HG02588 (cell line): ENCODE measurements at regions not wholly inside any gene's neighbourhood (a gene's known extent, or its start where the extent isn't known, plus 50 kb on each side); places are given as distances from the start of the nearest gene placed in this dataset.

Experiments used
- ATAC-seq: cut with Tn5 transposase; IDR thresholded peaks from one replicate; pipeline ENCODE4 v1.9.1; 2021; ENCODE audit warnings: mild to moderate bottlenecking, moderate library complexity; ENCODE audit not compliant: unreplicated experiment

DNA sequence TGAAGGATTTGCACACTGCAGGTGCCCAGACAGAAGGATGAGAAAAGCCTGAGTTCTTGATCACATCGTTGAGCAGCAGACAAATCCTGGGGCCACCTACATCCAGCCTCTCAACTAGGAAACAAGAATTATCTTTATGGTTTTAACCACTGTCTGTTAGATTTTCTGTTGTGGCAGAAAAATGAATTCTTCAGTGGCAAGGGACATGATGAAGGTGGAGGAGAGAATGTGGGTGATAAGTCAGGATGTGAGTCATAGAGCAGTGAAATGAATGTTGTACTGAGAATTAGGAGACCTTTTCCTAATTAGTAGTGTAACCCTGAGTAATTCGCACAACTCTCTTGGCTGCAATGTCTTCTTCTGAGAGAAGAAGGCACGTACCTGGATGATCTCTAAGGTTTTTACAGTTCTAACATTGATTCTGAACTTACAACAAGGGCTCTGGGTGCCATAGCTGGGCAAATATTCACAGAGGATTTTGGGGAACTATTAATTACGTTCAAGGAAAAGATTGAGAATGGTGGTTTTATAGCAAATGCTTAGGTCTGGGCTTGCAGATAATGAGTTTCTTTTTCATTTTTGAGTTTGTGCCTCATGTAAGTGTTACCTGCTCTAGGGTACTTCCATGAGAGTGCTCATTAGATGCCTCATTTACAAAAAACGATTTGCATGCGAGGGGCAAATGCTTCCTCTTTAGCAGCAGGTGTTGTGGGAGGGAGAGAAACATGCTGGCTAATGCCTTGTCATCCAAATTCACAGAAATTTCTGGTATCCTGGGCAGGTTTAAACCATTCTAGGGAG, 111.0 kb upstream of the KL start:
- peak; percentile 66 for ATAC-seq

DNA sequence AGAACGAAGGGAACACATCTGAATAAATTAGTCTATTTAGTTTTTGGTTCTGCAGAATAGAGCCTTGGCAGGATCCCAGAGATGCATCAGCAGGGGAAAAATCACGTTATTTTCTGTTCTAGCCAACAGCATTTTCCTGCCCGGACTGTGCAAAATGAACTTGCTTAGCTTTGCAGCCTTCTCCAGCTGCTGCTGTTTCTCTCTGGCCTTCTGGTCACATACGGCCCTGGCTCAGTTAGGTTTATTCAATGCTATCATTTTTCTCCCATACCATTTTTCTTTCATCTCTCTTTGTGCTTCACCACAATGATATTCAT, 110.4 kb upstream of the KL start:
- ATAC-seq: no peak

DNA sequence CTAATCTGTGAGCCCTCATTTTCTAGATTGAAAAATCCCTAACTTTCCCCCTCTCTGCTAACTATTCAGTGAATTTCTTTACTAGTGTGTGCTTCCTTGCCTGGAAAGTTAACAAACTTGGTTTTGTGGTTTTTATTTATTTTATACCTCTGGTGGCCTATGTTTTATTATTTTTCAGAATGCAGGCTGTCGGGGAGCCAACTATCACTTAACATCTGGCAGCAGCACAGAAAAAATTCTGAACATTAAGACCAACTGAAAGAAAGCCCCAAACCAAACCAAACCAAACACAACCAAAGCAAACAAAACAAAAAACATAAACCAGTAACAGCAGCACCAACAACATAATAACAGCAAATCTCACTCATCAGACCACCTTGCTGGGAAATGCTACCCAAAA, 109.0 kb upstream of the KL start:
- ATAC-seq: no peak

DNA sequence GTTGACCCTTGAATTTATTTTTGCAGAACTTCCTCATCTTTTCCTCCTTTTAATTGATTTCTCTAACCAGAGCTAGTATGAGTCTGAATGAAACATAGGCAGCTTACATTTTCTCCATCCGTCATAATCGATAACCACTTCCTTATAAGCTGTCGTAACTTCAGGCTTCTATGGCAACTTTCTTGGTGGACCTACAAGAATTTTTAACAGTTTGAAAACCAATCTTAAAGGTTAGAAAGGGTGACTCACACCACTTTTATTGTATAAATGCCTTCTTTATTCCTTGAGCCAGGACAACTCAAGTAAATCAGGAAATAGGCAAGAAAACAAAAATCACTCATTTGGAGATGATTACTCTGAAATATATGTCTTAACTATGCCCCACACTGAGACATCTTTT, 105.7 kb upstream of the KL start:
- no peak for ATAC-seq

DNA sequence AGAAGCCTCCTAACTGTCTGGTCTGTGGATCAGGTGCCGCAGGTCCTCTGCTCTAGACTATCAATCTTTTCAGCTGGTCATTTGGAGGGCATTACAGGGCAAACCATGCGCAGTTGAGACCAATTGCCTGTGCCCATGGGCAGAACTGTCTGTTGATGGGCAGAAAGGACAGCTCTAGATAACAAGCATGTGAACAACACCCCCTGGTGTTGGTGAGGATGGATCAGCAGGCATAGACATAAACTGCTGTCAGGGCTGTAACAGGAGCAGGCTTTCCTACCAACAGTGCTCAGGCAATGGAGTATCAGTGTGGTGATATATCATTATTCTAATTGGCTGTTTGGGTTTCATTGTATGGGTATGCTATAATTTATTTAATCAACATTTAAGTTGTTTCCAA, 104.7 kb upstream of the KL start:
- peak; percentile 59 for ATAC-seq

DNA sequence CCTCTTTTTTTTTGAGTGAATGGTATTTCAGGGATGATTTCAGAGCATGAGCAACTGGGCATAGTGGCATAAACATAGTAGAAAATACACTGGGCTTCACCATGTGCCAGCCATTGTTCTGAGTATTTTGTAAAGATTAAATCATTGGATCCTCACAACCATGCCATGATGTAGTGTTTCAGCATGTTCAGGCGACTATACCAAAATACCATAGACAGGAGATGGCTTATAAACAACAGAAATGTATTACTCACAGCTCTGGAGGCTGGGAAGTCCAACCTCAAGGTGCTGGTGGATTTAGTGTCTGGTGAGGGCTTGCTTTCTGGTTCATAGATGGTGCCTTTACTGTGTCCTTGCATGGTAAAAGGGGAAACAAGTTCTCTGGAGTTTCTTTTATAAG, 101.5 kb upstream of the KL start:
- no peak for ATAC-seq

DNA sequence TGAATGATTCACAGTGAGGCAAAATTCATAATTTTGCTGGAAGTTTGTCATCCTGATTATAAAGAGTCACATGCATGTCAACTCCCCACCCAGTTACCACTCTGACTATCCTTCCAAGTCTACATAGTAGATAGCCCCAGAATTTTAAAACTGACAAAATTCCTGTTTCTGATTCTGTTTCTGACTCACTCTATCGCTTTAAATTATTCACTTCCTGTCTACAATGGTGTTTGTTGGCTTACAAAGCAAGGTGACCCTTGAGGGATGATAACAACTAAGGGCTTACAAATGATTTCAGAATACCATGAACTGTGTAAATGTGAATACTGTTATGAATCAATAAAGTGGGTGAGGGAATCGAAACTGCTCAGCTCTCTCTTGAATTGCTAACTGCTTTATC, 98.7 kb upstream of the KL start:
- no peak for ATAC-seq

DNA sequence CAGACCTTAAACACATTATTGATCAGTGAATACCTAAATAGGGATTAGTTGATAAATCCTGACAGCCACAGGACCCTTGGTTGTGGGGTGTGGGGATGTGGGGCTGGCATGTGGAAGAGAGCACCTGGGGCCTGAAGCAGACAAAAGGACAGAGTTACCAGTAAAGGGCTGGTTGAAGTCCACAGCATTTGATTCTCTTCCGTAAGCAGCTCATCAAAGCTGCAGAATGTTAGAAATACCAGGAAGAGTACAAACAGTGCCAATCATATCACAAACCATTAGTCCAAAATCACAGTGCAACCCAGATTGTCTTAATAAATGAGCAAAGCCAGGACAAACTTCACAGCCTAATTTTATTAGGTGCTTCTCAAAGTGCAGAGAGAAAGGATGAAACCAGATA, 92.5 kb upstream of the KL start:
- ATAC-seq: no peak

DNA sequence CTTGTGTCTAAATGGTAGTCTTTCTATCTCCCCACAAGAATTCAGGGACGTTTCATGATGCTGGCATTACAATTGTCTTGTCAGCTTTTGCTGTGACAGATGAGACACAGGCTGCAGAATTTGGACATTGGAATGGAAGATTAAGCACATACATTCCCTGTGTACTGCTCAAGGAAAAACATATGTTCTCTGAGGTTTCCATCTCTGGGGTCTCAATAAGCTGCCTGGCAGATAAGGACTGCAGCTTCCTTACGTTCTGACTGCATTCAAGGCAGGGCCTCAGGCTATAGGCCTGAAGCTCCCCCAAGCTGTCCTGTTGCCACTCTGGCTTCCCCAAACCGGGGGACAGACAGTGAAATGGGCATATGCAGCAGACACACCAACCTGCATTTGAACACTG, 91.3 kb upstream of the KL start:
- no peak for ATAC-seq

DNA sequence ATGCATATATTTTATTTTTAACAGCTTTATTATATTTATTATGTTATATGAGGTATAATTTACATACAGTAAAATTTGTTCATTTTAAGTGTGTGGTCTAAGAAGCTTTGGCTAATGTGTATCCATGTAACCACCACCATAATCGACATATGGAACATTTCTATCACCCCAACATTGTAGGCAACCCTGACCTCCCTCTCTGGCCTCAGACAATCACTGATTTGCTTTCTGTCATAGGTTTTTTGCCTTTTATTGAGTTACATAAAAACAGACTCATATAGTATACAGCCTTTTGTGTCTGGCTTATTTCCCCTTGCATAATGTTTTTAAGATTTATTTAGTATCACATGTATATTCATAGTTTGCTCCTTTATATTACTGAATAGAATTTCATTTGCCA, 90.7 kb upstream of the KL start:
- ATAC-seq: no peak

DNA sequence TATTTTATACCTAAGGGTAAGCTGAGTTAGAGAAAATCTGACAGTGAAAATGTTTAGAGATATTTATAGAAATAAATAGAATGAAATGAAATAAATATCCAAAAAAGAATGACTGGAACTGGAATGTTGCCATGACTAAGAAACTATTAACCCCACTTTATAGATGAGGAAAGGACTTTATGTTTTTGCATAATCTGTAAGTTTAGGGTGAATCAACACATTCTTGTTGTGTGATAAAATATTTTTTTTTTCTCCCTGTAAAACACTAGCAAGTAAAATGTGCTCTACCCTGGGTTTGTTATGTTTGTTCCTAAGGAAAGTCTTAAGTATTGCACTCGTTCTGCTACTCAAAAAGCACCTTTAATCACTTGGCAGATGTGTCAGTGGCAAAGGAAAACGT, 83.8 kb upstream of the KL start:
- ATAC-seq: no peak

DNA sequence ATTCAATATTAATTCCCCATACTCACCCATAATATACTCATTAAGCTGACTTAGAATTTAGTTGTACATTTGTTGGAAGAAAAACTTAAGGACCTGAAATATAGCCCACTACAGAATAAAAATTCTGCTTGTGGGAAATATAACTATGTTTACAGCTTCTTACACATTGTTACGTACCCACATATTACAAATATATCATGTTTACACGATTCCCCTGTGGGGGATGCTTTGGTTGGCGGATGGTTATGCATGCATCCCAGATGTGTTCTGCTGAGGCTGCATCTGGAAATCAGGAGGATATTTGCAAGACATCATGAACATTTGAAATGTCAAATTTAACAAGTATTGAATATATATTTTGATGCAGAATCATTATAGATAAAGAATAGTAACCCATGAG, 79.5 kb upstream of the KL start:
- ATAC-seq: no peak

DNA sequence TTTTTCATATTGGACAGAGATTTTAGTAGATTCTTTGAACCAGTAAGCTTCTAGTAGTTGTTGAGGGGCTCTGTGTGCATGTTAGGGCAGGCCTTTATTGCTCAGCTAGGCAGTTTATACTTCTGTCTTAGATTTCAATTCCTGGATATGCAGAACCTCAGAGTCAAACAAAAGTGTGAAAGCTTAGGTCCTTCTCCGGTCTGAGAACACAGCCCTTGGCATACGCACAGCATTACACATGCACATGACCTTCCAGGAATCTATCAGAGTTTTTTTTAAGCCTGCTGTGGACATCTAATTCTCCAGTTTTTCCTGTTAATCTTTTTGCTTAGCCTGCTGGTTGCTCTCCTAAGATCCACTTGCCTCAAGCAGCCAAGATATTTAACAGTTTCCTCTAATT, 77.9 kb upstream of the KL start:
- no peak for ATAC-seq

DNA sequence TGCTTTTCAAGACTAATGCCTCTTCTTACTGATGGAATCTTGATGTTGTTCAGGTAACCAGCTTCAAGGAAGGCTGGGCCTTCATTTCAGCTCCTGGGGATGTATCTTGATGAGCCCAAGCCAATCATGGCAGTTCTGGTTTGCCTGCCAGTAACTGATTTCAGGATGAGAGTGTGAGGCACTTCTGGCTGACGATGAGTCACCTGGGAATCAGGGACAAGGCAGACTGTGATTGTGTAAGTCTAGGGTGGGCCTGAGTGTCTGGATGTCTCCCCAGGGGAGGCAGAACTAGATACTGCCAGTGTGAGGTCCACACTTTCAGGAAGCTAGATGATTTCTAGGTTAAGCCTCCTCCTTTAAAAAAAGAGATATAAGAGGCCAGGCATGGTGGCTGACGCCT, 77.3 kb upstream of the KL start:
- no peak for ATAC-seq

DNA sequence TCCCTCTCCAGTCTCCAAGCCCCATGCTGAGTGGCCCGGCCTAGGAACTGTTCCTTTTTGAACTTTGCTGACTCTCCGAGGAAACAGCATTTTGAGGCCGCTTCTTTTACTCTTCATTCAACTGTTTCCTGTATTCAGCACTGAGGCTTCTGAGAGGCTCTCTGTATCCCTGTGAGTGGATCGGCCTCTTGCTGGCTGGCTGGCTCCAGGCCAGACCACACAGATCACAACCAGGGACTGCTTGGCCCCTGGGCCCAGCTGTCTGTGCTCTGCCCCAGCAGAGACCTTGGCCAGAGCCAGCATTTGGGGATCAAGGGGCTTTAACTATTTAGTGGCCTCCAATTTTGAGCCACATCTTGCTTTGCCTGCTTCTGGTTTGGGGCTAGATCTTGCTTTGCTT, 75.6 kb upstream of the KL start:
- ATAC-seq: no peak

DNA sequence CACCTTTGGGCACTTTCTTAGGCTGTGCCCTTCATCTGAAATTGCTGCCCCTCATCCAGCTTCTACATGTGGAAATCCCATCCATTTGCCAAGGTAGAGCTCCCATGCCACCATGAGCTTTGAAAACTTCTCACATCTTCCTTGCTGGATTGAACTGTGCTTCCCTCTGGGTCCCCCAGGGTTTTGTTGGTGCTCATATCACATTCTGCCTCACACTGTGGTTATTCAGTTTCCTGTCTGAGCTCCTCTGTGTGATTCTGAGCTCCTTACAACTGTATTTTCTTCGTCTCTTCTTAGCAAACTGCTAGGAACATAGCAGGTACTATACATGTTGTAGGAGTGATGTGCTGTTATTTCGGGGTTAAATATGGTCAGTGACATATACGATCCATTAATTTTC, 74.9 kb upstream of the KL start:
- no peak for ATAC-seq

DNA sequence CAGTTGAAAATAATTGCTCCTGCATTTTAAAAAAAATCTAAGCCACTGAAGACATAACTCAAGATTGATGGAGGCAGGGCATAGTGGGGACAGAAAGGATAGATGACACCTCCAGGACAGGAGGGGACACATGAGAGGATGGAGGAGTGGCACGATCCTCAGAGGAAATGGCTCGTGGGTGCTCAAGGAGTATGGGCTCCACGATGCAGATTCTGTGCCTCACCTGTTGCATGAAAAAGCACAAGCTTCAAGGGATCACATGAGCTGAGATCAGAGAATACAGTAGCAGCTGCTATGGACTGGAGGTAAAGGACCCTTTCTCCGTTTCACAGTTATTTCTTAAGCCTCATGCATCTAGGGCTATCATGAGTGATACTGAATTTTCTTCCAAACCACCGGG, 69.7 kb upstream of the KL start:
- no peak for ATAC-seq

DNA sequence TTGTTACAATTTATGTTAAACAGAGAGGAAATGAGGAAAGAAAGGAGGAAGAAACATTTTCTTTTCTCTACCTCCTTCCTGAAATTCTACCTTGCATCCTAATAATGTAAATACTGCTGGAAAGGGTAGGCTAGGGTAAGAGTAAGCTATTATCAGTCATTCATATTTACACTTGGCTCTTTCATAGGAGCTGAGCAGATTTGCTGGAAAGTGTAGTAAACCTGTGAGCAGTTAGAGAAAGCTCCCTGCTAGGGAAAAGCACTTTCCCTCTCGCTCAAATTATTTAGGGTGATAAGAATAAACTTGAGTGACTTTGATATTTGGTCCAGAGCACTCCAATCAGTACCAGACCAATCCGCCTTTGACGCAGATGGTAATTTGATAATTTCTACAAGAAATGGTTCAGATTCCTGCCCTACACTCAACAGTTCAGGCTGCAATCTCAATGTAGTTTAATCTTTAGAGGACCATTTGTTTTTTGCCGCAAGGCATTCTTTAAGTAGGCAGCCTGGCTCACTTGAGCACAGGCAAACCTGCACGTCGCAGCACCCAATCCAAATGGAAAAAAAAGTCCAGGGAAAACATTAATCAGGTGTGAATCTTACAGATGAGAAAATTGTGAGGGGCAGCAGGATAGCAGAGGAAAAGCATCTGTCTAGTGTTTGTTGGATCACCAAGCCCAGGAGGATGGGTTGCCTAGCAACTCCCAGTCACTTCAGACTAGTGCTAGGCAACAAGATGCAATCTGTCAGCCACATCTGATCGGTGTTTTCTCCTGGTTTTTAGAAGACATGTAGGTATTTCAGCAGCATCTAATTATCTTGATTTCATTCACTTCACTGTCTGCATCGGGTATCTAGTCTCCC, 68.6 kb upstream of the KL start:
- ATAC-seq: no peak

DNA sequence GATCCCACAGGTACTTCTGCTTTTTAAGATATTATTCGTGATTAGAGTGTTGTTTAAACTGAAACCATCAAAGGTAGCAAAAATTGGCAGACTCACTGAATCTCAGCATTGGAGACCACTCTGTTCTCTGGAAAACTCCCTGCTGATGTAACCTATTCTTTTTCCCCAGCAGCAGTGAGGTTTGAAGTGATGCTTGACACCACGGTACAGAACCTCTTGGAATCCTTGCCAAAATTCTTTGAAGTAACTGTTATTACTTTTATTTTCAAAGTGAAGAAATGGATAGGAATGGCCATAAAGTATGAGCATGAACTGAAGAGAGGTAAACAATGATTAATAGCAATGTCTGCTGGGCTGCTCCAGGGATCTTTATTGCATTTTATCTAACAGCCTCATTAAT, 66.4 kb upstream of the KL start:
- no peak for ATAC-seq

DNA sequence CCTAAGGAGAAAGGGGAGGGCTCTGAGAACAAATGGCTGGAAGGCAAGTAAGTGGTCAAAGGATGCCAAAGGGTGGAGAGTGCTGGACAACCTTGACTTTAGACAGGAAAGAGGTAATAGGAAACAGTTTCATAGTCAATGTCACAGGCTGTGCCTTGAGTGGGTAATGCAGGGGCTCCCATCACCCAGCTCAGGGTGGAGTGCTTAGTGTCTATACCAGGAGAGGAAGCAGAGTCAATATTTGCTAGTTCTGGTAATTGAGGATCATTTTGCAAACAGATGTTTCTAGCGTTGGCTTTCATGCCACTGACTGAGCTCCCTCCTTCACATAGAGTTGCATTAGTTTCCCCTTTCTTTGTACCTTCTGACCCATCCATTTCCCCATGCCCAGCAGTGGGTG, 64.6 kb upstream of the KL start:
- no peak for ATAC-seq

DNA sequence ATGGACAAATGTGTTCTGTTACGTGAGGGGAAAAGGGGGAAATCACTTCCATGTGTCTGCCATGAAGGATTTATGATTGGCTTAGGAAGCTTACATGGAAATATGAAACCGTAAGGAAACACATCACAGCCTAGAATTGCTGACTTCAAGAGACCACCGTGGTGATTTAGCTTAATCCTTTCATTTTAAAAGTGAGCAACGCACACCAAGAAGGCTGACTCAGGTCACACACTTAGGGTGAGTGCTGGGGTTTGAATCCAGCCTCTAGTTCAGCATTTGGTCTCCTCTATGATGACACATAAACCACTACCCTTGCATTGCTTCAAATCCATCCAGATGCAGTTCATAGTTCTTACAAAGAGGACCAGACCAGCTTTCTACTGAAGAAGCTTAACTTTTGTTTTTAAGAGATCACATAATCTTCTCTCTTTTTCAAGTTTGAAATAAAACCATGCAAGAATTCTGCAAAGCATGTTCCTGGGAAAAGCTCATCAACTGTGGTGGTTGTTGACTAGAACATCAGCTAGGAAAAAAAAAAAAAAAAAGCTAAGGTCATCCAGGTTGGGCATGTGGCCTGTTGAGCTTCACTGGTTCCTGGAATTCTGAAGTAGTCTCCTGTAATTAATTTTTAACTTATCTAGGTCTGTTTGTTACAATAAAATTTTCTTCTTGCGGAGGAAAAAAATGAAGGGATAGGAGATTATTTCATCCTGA, 60.2 kb upstream of the KL start:
- no peak for ATAC-seq

DNA sequence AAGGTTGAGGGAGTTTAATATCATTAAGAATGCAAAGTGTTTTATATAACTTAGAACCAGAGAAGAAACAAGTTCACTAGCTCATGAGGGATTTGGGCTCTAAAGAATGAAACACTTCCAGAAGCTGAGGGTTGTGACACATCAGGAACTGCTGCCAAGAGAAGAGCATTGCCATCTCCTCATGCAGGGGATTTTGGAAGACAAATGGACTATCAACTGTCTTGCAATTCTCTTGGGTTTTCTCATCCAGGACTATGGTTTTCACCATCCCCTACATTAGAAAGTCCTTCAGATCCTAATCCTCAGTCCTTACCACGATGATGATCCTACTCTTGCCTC, 59.7 kb upstream of the KL start:
- no peak for ATAC-seq
